BLaER1 (cell line): ENCODE measurements at regions not wholly inside any gene's neighbourhood (a gene's known extent, or its start where the extent isn't known, plus 50 kb on each side); places are given as distances from the start of the nearest gene placed in this dataset.

Experiments used
- H3K27ac ChIP-seq: shearing (Covaris generic); formaldehyde crosslinking; 2 replicates; pipeline ENCODE4 v1.8.1; 2022
- H3K27me3 ChIP-seq: shearing (Covaris generic); formaldehyde crosslinking; 2 replicates; pipeline ENCODE4 v1.8.1; 2022
- H3K36me3 ChIP-seq: shearing (Covaris generic); formaldehyde crosslinking; 2 replicates; pipeline ENCODE4 v1.8.1; 2022
- H3K4me1 ChIP-seq: shearing (Covaris generic); formaldehyde crosslinking; 2 replicates; pipeline ENCODE4 v1.8.1; 2022
- H3K4me2 ChIP-seq: shearing (Covaris generic); formaldehyde crosslinking; 2 replicates; pipeline ENCODE4 v1.8.1; 2022
- H3K4me3 ChIP-seq: shearing (Covaris generic); formaldehyde crosslinking; 2 replicates; pipeline ENCODE4 v1.8.1; 2022
- H3K9ac ChIP-seq: shearing (Covaris generic); formaldehyde crosslinking; 2 replicates; pipeline ENCODE4 v1.8.1; 2022
- H3K9me3 ChIP-seq: shearing (Covaris generic); formaldehyde crosslinking; 2 replicates; pipeline ENCODE4 v1.8.1; 2022
- H4K20me1 ChIP-seq: shearing (Covaris generic); formaldehyde crosslinking; 2 replicates; pipeline ENCODE4 v1.8.1; 2022
- Cebpa-rat ChIP-seq: shearing (Covaris generic); IDR thresholded peaks from 2 replicates; pipeline ENCODE4 v1.8.1; 2022

GRCh38 chr10:28797904-28798371 is 120.6 kb downstream of the BAMBI start:
- H3K4me1 ChIP-seq = peaks cover 42% of the 10 kb centered on the region
- H3K4me3 ChIP-seq = no peak overlapping the region
- H3K4me2 ChIP-seq = no peak overlapping the region
- H3K27ac ChIP-seq = no peak overlapping the region
- H3K36me3 ChIP-seq = no peaks in the 10 kb centered on the region
- H3K9me3 ChIP-seq = peaks cover 16% of the 10 kb centered on the region
- TF ChIP-seq Cebpa-rat = no peak
- no peaks in the 10 kb centered on the region for H4K20me1 ChIP-seq
- no peaks in the 10 kb centered on the region for H3K27me3 ChIP-seq
- no peak overlapping the region for H3K9ac ChIP-seq

GRCh38 chr10:28798428-28798955 is 121.2 kb downstream of the BAMBI start:
- no peak for TF ChIP-seq Cebpa-rat
- Histone ChIP-seq H3K27ac (no peak overlapping the region), H3K36me3 (no peaks in the 10 kb centered on the region), H4K20me1 (no peaks in the 10 kb centered on the region), H3K4me3 (no peak overlapping the region), H3K4me2 (no peak overlapping the region), H3K9me3 (peaks cover 22% of the 10 kb centered on the region), H3K27me3 (no peaks in the 10 kb centered on the region), H3K4me1 (peaks cover 46% of the 10 kb centered on the region), H3K9ac (no peak overlapping the region)

- H3K4me1 ChIP-seq = peaks cover 51% of the 10 kb centered on the region
- no peak for TF ChIP-seq Cebpa-rat
- no peak overlapping the region for H3K9ac ChIP-seq
- no peak overlapping the region for H3K4me3 ChIP-seq
- H3K9me3 ChIP-seq = peaks cover 24% of the 10 kb centered on the region
- no peaks in the 10 kb centered on the region for H3K36me3 ChIP-seq
- H3K27ac ChIP-seq = no peak overlapping the region
- H4K20me1 ChIP-seq = no peaks in the 10 kb centered on the region
- H3K27me3 ChIP-seq = no peaks in the 10 kb centered on the region
- H3K4me2 ChIP-seq = no peak overlapping the region
Observed at GRCh38 chr10:28798964-28799363, 121.6 kb downstream of the BAMBI start.

GRCh38 chr10:28800144-28800543 is 122.8 kb downstream of the BAMBI start:
- H4K20me1 ChIP-seq = no peaks in the 10 kb centered on the region
- H3K9me3 ChIP-seq = peaks cover 24% of the 10 kb centered on the region
- no peaks in the 10 kb centered on the region for H3K36me3 ChIP-seq
- H3K4me2 ChIP-seq = peak overlapping the region; percentile 31
- peaks cover 63% of the 10 kb centered on the region for H3K4me1 ChIP-seq
- no peak overlapping the region for H3K27ac ChIP-seq
- H3K4me3 ChIP-seq = no peak overlapping the region
- no peak for TF ChIP-seq Cebpa-rat
- no peaks in the 10 kb centered on the region for H3K27me3 ChIP-seq
- H3K9ac ChIP-seq = no peak overlapping the region

- Histone ChIP-seq H3K27me3 (no peaks in the 10 kb centered on the region), H3K36me3 (no peaks in the 10 kb centered on the region), H3K27ac (no peak overlapping the region), H3K9ac (no peak overlapping the region), H4K20me1 (no peaks in the 10 kb centered on the region), H3K9me3 (peaks cover 15% of the 10 kb centered on the region; the same call in 1 of the 2 replicates), H3K4me1 (peaks cover 74% of the 10 kb centered on the region), H3K4me2 (peak overlapping the region; percentile 31), H3K4me3 (no peak overlapping the region)
- TF ChIP-seq Cebpa-rat = no peak
Observed at GRCh38 chr10:28801247-28801646, 123.9 kb downstream of the BAMBI start.

GRCh38 chr10:28801869-28802268 is 124.5 kb downstream of the BAMBI start:
- Histone ChIP-seq H3K4me3 (no peak overlapping the region), H3K9me3 (peaks cover 15% of the 10 kb centered on the region; the same call in 1 of the 2 replicates), H3K9ac (no peak overlapping the region), H4K20me1 (no peaks in the 10 kb centered on the region), H3K4me2 (no peak overlapping the region; the same call in 1 of the 2 replicates), H3K36me3 (no peaks in the 10 kb centered on the region), H3K27me3 (no peaks in the 10 kb centered on the region), H3K4me1 (peaks cover 80% of the 10 kb centered on the region), H3K27ac (no peak overlapping the region)
- TF ChIP-seq Cebpa-rat = no peak

- H3K9ac ChIP-seq = peak overlapping the region; percentile 87; the same call in 1 of the 2 replicates
- no peaks in the 10 kb centered on the region for H4K20me1 ChIP-seq
- no peaks in the 10 kb centered on the region for H3K36me3 ChIP-seq
- no peak; the same call in 1 of the 2 replicates for TF ChIP-seq Cebpa-rat
- H3K4me3 ChIP-seq = no peak overlapping the region
- peak overlapping the region; percentile 91 for H3K4me2 ChIP-seq
- peak overlapping the region; percentile 96 for H3K27ac ChIP-seq
- peaks cover 15% of the 10 kb centered on the region; the same call in 1 of the 2 replicates for H3K9me3 ChIP-seq
- H3K4me1 ChIP-seq = peaks cover 95% of the 10 kb centered on the region
- H3K27me3 ChIP-seq = no peaks in the 10 kb centered on the region
Observed at GRCh38 chr10:28805390-28805789, 128.1 kb downstream of the BAMBI start.

- no peaks in the 10 kb centered on the region for H3K27me3 ChIP-seq
- peak overlapping the region; percentile 87 for H3K9ac ChIP-seq
- no peak for TF ChIP-seq Cebpa-rat
- peaks cover 15% of the 10 kb centered on the region; the same call in 1 of the 2 replicates for H3K9me3 ChIP-seq
- peak overlapping the region; percentile 96 for H3K27ac ChIP-seq
- H3K4me1 ChIP-seq = peaks cover 95% of the 10 kb centered on the region
- H4K20me1 ChIP-seq = no peaks in the 10 kb centered on the region
- no peaks in the 10 kb centered on the region for H3K36me3 ChIP-seq
- peak overlapping the region; percentile 57 for H3K4me3 ChIP-seq
- H3K4me2 ChIP-seq = peak overlapping the region; percentile 91
Observed at GRCh38 chr10:28806488-28806941, 129.2 kb downstream of the BAMBI start.

- no peak for TF ChIP-seq Cebpa-rat
- peak overlapping the region; percentile 96 for H3K27ac ChIP-seq
- peaks cover 11% of the 10 kb centered on the region; the same call in 1 of the 2 replicates for H3K9me3 ChIP-seq
- no peaks in the 10 kb centered on the region for H3K27me3 ChIP-seq
- H3K4me1 ChIP-seq = peaks cover 97% of the 10 kb centered on the region
- H3K4me3 ChIP-seq = peak overlapping the region; percentile 57
- H4K20me1 ChIP-seq = no peaks in the 10 kb centered on the region
- no peaks in the 10 kb centered on the region for H3K36me3 ChIP-seq
- peak overlapping the region; percentile 91 for H3K4me2 ChIP-seq
- H3K9ac ChIP-seq = peak overlapping the region; percentile 87
Observed at GRCh38 chr10:28806951-28807759, 129.8 kb downstream of the BAMBI start.
